ACC112 (cell line): ENCODE measurements at regions not wholly inside any gene's neighbourhood (a gene's known extent, or its start where the extent isn't known, plus 50 kb on each side); places are given as distances from the start of the nearest gene placed in this dataset.
"Not testable (repeated sequence)": the region's sequence is repeated elsewhere in the genome, so short reads cannot be mapped to it uniquely, and the experiment has no call there.

Source experiments
- H2AFZ ChIP-seq: fragments of 200-600 bp; sonication (generic); one replicate; pipeline ENCODE4 v1.6.0; 2017; ENCODE audit warnings: antibody characterized with exemption, low read length; ENCODE audit not compliant: unreplicated experiment
- H3K27ac ChIP-seq: fragments of 200-600 bp; sonication (generic); 2 replicates; pipeline ENCODE4 v1.5.1; 2014; ENCODE audit warnings: low read depth, mild to moderate bottlenecking, antibody characterized with exemption, low read length, moderate library complexity
- H3K27me3 ChIP-seq: fragments of 200-600 bp; sonication (generic); 2 replicates; pipeline ENCODE4 v1.6.1; 2014; ENCODE audit warnings: mild to moderate bottlenecking, antibody characterized with exemption, low read length, moderate library complexity, mixed read lengths; ENCODE audit not compliant: insufficient read depth
- H3K36me3 ChIP-seq: fragments of 200-600 bp; sonication (generic); 2 replicates; pipeline ENCODE4 v1.6.1; 2016; ENCODE audit warnings: mild to moderate bottlenecking, antibody characterized with exemption, low read length, moderate library complexity, mixed read lengths; ENCODE audit not compliant: insufficient read depth
- H3K4me1 ChIP-seq: fragments of 200-600 bp; sonication (generic); one replicate; pipeline ENCODE4 v1.6.1; 2016; ENCODE audit warnings: low read length, mixed read lengths; ENCODE audit not compliant: insufficient read depth, unreplicated experiment, control insufficient read depth
- H3K4me3 ChIP-seq: fragments of 200-600 bp; sonication (generic); 2 replicates; pipeline ENCODE4 v1.5.1; 2014; ENCODE audit warnings: mild to moderate bottlenecking, low read depth, low read length
- H3K79me2 ChIP-seq: fragments of 200-600 bp; sonication (generic); one replicate; pipeline ENCODE4 v1.6.0; 2016; ENCODE audit warnings: low read length; ENCODE audit not compliant: control insufficient read depth, unreplicated experiment, insufficient read depth

GRCh38 chr2:136312568-136312967, 194.6 kb upstream of the CXCR4 start:
- H3K36me3 ChIP-seq, H3K4me3 ChIP-seq, H3K27me3 ChIP-seq, H3K4me1 ChIP-seq, H3K27ac ChIP-seq, H2AFZ ChIP-seq, H3K79me2 ChIP-seq: not testable (repeated sequence)

GRCh38 chr2:136310797-136311603, 193.1 kb upstream of the CXCR4 start:
- Histone ChIP-seq H3K36me3 (no peaks in the 10 kb centered on the region), H3K27me3 (peaks cover 6% of the 10 kb centered on the region; the same call in 1 of the 2 replicates), H3K27ac (no peak overlapping the region), H2AFZ (no peak overlapping the region), H3K4me1 (no peaks in the 10 kb centered on the region), H3K79me2 (no peaks in the 10 kb centered on the region), H3K4me3 (no peak overlapping the region)

DNA sequence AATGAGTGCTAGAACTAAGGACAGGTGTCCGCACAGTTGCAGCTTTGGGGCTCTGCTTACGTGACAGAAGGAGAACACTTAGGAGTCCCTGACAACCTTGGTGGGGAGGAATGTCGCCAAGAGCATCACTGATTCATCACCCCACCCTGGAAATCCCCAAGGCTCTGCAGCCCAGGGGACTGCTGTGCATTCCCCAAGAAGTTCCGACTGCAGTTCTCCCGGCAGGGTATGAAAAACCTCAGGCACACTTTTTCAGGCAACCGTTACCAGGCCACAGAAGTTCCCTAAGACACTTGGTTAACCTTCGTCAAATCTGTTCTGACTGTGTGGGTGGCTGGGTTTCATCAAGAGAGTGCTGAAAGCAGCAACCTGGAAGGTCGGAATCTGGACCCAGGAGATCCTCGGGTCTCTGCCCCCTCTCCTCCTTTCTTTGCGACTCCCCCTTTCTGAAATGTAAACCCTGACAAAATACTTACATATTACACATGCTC, 192.1 kb upstream of the CXCR4 start:
- no peak overlapping the region for H3K4me3 ChIP-seq
- H3K27ac ChIP-seq, result no peak overlapping the region
- no peaks in the 10 kb centered on the region for H3K4me1 ChIP-seq
- H3K36me3 ChIP-seq, result no peaks in the 10 kb centered on the region
- no peaks in the 10 kb centered on the region for H3K79me2 ChIP-seq
- 0 out of 2 replicates have a peak, but pooled peaks cover 6% of the 10 kb centered on the region for H3K27me3 ChIP-seq
- no peak overlapping the region for H2AFZ ChIP-seq

- H3K27ac ChIP-seq, result no peak overlapping the region
- H3K27me3 ChIP-seq, result peaks cover 8% of the 10 kb centered on the region; the same call in 1 of the 2 replicates
- H3K4me3 ChIP-seq, result no peak overlapping the region
- H3K79me2 ChIP-seq, result no peaks in the 10 kb centered on the region
- no peaks in the 10 kb centered on the region for H3K36me3 ChIP-seq
- H3K4me1 ChIP-seq, result no peaks in the 10 kb centered on the region
- H2AFZ ChIP-seq, result no peak overlapping the region
Observed at GRCh38 chr2:136308611-136309010, 190.7 kb upstream of the CXCR4 start.

DNA sequence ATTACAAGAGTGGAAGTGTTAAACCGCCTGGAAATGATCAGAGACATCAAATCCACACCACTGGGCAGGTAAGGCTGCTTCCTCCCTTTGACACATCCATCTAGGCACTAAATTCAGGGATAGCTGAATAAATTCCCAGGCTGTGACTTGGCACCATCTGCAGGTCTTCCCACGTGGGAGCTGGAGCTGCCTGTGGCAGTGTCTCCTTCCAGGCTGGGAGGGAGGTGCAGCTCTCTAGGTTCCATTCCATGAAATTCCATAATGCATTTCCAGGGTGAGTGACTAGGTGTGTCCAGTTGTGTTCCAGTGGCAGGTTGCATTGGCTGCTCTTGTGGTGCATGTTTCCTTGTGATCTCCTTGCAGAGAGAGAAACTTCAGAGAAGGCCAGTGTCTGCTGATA, 188.9 kb upstream of the CXCR4 start:
- Histone ChIP-seq H3K4me3 (no peak overlapping the region), H3K27me3 (peaks cover 11% of the 10 kb centered on the region; the same call in 1 of the 2 replicates), H3K4me1 (no peaks in the 10 kb centered on the region), H3K36me3 (no peaks in the 10 kb centered on the region), H3K27ac (no peak overlapping the region), H3K79me2 (no peaks in the 10 kb centered on the region), H2AFZ (no peak overlapping the region)

DNA sequence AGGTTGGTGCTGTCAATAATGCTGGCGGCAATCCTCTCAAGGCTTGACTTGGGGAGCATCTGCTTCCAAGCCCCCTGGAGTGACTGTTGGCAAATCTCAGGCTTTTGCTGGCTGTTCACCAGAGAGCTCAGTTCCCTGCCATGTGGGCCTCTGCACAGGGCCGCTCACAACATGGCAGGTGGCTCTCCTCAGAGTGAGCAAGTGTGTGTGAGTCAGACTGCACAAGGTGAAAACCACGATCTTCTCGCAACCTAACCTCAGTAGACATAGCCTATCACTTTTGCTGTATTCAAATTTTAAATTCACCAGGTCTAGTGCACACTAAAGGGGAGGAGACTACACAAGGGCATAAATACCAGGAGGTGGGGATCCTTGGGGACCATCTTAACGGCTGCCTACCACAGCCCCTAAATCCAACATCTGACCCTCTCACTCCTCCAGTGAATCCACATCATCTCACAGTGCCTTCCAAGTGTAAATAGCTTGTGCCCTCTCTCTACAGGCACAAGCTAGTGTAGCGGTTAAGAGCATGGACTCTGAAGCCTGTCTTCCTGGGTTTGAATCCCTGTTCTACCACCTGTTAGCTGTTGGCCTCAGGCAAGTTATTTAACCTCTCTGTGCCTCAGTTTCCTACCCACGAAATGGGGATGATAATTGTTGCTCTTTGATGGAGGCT, 187.7 kb upstream of the CXCR4 start:
- Histone ChIP-seq H3K27ac (no peak overlapping the region), H2AFZ (no peak overlapping the region), H3K4me1 (no peaks in the 10 kb centered on the region)

GRCh38 chr2:136301006-136301405, 183.1 kb upstream of the CXCR4 start:
- H3K27me3 ChIP-seq, result peaks cover 5% of the 10 kb centered on the region; the same call in 1 of the 2 replicates
- no peaks in the 10 kb centered on the region for H3K36me3 ChIP-seq
- no peaks in the 10 kb centered on the region for H3K4me1 ChIP-seq
- H2AFZ ChIP-seq, result no peak overlapping the region
- no peaks in the 10 kb centered on the region for H3K79me2 ChIP-seq
- H3K27ac ChIP-seq, result no peak overlapping the region
- H3K4me3 ChIP-seq, result no peak overlapping the region

More for the DNA sequence above, 187.7 kb upstream of the CXCR4 start:
- H3K4me3 ChIP-seq, result no peak overlapping the region
- peaks cover 11% of the 10 kb centered on the region; the same call in 1 of the 2 replicates for H3K27me3 ChIP-seq
- no peaks in the 10 kb centered on the region for H3K36me3 ChIP-seq
- no peaks in the 10 kb centered on the region for H3K79me2 ChIP-seq

DNA sequence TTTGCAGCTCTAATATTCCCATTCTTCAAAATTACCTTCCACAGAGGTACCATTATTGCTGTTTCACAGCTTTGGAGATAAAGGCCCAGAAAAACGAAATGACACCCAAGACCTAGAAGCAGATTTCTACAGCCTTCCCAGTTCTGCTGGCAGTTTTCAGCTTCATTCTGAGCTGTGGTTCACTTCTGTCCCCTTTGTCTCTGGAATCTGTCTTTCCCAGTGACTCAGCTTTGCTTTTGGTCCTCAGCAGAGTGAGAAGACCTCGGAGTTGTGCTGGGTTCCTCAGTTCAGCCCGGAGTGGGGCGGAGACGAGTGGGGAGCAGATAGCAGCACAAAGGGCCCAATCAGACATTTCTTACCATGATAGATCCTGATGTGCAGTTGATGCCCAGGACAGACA, 180.7 kb upstream of the CXCR4 start:
- Histone ChIP-seq H3K27me3 (peaks cover 3% of the 10 kb centered on the region; the same call in 1 of the 2 replicates), H2AFZ (no peak overlapping the region), H3K79me2 (no peaks in the 10 kb centered on the region)

DNA sequence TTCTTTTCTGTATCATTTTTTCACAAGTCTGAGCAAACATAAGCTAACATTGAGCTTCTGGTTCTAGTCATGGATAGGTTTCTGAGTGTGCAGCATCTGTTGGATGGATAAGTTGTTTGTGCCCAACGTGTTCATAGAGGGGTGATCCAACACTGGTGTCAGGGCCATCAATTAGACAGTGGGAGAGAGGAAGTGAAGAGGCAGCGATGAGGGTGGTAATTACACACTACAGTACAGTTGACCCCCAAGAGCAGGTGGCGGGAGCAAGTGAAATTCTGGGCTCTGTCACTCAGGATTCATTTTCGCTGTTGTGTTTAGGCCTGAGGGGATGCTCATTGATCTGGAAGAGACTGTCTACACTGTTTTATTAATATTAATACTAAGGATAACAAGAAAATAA, 180.0 kb upstream of the CXCR4 start:
- Histone ChIP-seq H3K79me2 (no peaks in the 10 kb centered on the region), H2AFZ (no peak overlapping the region), H3K27me3 (no peaks in the 10 kb centered on the region), H3K36me3 (no peaks in the 10 kb centered on the region), H3K27ac (no peak overlapping the region), H3K4me1 (no peaks in the 10 kb centered on the region), H3K4me3 (no peak overlapping the region)

More for the DNA sequence above, 180.7 kb upstream of the CXCR4 start:
- no peaks in the 10 kb centered on the region for H3K36me3 ChIP-seq
- H3K27ac ChIP-seq, result no peak overlapping the region
- no peak overlapping the region for H3K4me3 ChIP-seq
- no peaks in the 10 kb centered on the region for H3K4me1 ChIP-seq

GRCh38 chr2:136297312-136297711, 179.4 kb upstream of the CXCR4 start:
- Histone ChIP-seq H3K79me2 (no peaks in the 10 kb centered on the region), H3K36me3 (no peaks in the 10 kb centered on the region), H2AFZ (no peak overlapping the region), H3K4me1 (no peaks in the 10 kb centered on the region), H3K27ac (no peak overlapping the region), H3K27me3 (no peaks in the 10 kb centered on the region), H3K4me3 (no peak overlapping the region)
